ENCODE measurements at regions not wholly inside any gene's neighbourhood (a gene's known extent, or its start where the extent isn't known, plus 50 kb on each side); places are given as distances from the start of the nearest gene placed in this dataset.

GRCh38 chr21:28725396-28725795 lies 267.3 kb downstream of the LTN1 start:
- H3K4me3 ChIP-seq, result no peak overlapping the region
- H3K79me2 ChIP-seq, result no peaks in the 10 kb centered on the region
- H3K4me2 ChIP-seq, result no peak overlapping the region
- H4K20me1 ChIP-seq (ENCODE audit: insufficient read depth, poor library complexity, severe bottlenecking), result no peaks in the 10 kb centered on the region
- WGBS (ENCODE audit: low lambda C conversion rate, missing lambda C conversion rate), result 95% methylated on average over 1 of the region's 1 CpG
- H3K27me3 ChIP-seq, result no peaks in the 10 kb centered on the region
- H3K4me1 ChIP-seq (ENCODE audit: insufficient read depth), result no peaks in the 10 kb centered on the region
- no peaks in the 10 kb centered on the region for H3K36me3 ChIP-seq (replicated peaks; ENCODE audit: insufficient read depth, low read depth)
- H3K27ac ChIP-seq, result no peak overlapping the region
- H3K9me2 ChIP-seq (replicated peaks; ENCODE audit: insufficient read depth), result no peaks in the 10 kb centered on the region
- no peak overlapping the region for H2AFZ ChIP-seq
- TF ChIP-seq CTCF (IDR thresholded peaks at IDR 0.05; ENCODE audit: poor library complexity), result no peak
- no peak for TF ChIP-seq EZH2 (IDR thresholded peaks at IDR 0.05; ENCODE audit: borderline replicate concordance)
- TF ChIP-seq EZH2phosphoT487 (IDR thresholded peaks at IDR 0.05; ENCODE audit: low read depth, severe bottlenecking, unreplicated experiment), result no peak
- no peak for DNase-seq (ENCODE audit: low spot score)
- no peaks in the 10 kb centered on the region for H3K9me3 ChIP-seq (ENCODE audit: low read depth)

- 91% methylated on average over 5 of the region's 5 CpGs for WGBS (ENCODE audit: low lambda C conversion rate, missing lambda C conversion rate)
Measured at GRCh38 chr21:28723646-28724045, 269.0 kb downstream of the LTN1 start.

GRCh38 chr21:28719723-28720122 lies 273.0 kb downstream of the LTN1 start:
- Histone ChIP-seq H3K9me3 (ENCODE audit: low read depth) (no peaks in the 10 kb centered on the region), H3K9me2 (replicated peaks; ENCODE audit: insufficient read depth) (no peaks in the 10 kb centered on the region), H4K20me1 (ENCODE audit: insufficient read depth, poor library complexity, severe bottlenecking) (no peaks in the 10 kb centered on the region), H3K4me3 (no peak overlapping the region), H3K36me3 (replicated peaks; ENCODE audit: insufficient read depth, low read depth) (no peaks in the 10 kb centered on the region), H3K4me1 (ENCODE audit: insufficient read depth) (no peaks in the 10 kb centered on the region), H3K79me2 (no peaks in the 10 kb centered on the region), H3K27ac (no peak overlapping the region), H2AFZ (no peak overlapping the region), H3K4me2 (no peak overlapping the region), H3K27me3 (no peaks in the 10 kb centered on the region)
- TF ChIP-seq EZH2phosphoT487 (IDR thresholded peaks at IDR 0.05; ENCODE audit: low read depth, severe bottlenecking, unreplicated experiment) (no peak), EZH2 (IDR thresholded peaks at IDR 0.05; ENCODE audit: borderline replicate concordance) (no peak), CTCF (IDR thresholded peaks at IDR 0.05; ENCODE audit: poor library complexity) (no peak)
- 97% methylated on average over 3 of the region's 3 CpGs for whole genome bisulfite sequencing (ENCODE audit: low lambda C conversion rate, missing lambda C conversion rate)
- DNase-seq (ENCODE audit: low spot score), result no peak

More at GRCh38 chr21:28723646-28724045, 269.0 kb downstream of the LTN1 start:
- H3K27me3 ChIP-seq, result no peaks in the 10 kb centered on the region
- H3K27ac ChIP-seq, result no peak overlapping the region
- H3K4me2 ChIP-seq, result no peak overlapping the region
- H3K4me1 ChIP-seq (ENCODE audit: insufficient read depth), result no peaks in the 10 kb centered on the region
- H3K9me3 ChIP-seq (ENCODE audit: low read depth), result no peaks in the 10 kb centered on the region
- no peak overlapping the region for H3K4me3 ChIP-seq
- no peaks in the 10 kb centered on the region for H3K9me2 ChIP-seq (replicated peaks; ENCODE audit: insufficient read depth)
- H3K36me3 ChIP-seq (replicated peaks; ENCODE audit: insufficient read depth, low read depth), result no peaks in the 10 kb centered on the region
- no peaks in the 10 kb centered on the region for H4K20me1 ChIP-seq (ENCODE audit: insufficient read depth, poor library complexity, severe bottlenecking)
- no peaks in the 10 kb centered on the region for H3K79me2 ChIP-seq
- TF ChIP-seq CTCF (IDR thresholded peaks at IDR 0.05; ENCODE audit: poor library complexity) (no peak), EZH2phosphoT487 (IDR thresholded peaks at IDR 0.05; ENCODE audit: low read depth, severe bottlenecking, unreplicated experiment) (no peak), EZH2 (IDR thresholded peaks at IDR 0.05; ENCODE audit: borderline replicate concordance) (no peak)
- no peak overlapping the region for H2AFZ ChIP-seq
- no peak for DNase-seq (ENCODE audit: low spot score)
